ENCODE measurements at regions not wholly inside any gene's neighbourhood (a gene's known extent, or its start where the extent isn't known, plus 50 kb on each side); places are given as distances from the start of the nearest gene placed in this dataset.

- H3K9ac ChIP-seq (ENCODE audit: low read depth in 1 of 2, low read length in 2 of 2) = no peak overlapping the region
- no peak overlapping the region for H3K27ac ChIP-seq (ENCODE audit: low read depth in 1 of 2, low read length in 2 of 2)
- peaks cover 0 to 5% (median 2%) of the 10 kb centered on the region in 4 donors for H3K4me1 ChIP-seq (ENCODE audit: control insufficient read depth in 4 of 4, insufficient read depth in 4 of 4, low read length in 3 of 4)
- no peaks in the 10 kb centered on the region for H3K36me3 ChIP-seq (ENCODE audit: control insufficient read depth in 4 of 4, insufficient read depth in 3 of 4, low read depth in 1 of 4, low read length in 3 of 4)
- H3K9me3 ChIP-seq (ENCODE audit: control insufficient read depth in 4 of 4, low read length in 3 of 4) = no peaks in the 10 kb centered on the region
- H3K27me3 ChIP-seq (ENCODE audit: control insufficient read depth in 4 of 4, insufficient read depth in 4 of 4, low read length in 3 of 4) = no peaks in the 10 kb centered on the region
- H3K4me3 ChIP-seq (ENCODE audit: low read depth in 1 of 3, low read length in 3 of 3) = no peak overlapping the region
- 88% methylated on average over 10 of the region's 10 CpGs for WGBS
- DNase-seq (ENCODE audit: low spot score) = no peak
- TF ChIP-seq CTCF (IDR thresholded peaks at IDR 0.05; ENCODE audit: low read depth, low read length, missing input control) (no peak), MAX (IDR thresholded peaks at IDR 0.05) (no peak), RAD21 (IDR thresholded peaks at IDR 0.05) (no peak), FOXA2 (IDR thresholded peaks at IDR 0.05) (no peak), HNF4A (conservative IDR thresholded peaks at IDR 0.05) (no peak), ZBTB33 (IDR thresholded peaks at IDR 0.05) (no peak), EGR1 (IDR thresholded peaks at IDR 0.05; ENCODE audit: low read depth in 2 of 2) (no peak), HNF4G (IDR thresholded peaks at IDR 0.05) (no peak), NR2F2 (IDR thresholded peaks at IDR 0.05) (no peak), YY1 (IDR thresholded peaks at IDR 0.05) (no peak), TAF1 (conservative IDR thresholded peaks at IDR 0.05) (no peak), RXRA (IDR thresholded peaks at IDR 0.05) (no peak), GABPA (IDR thresholded peaks at IDR 0.05 in 1 of 2, conservative IDR thresholded peaks at IDR 0.05 in 1 of 2) (no peak), JUND (IDR thresholded peaks at IDR 0.05) (no peak), REST (IDR thresholded peaks at IDR 0.05) (no peak)
These were observed 1059.3 kb downstream of the SLITRK1 start for GRCh38 chr13:82822935-82823334.

GRCh38 chr13:82817133-82817532, 1065.1 kb downstream of the SLITRK1 start:
- Histone ChIP-seq H3K4me3 (ENCODE audit: low read depth in 1 of 3, low read length in 3 of 3) (no peak overlapping the region), H3K36me3 (ENCODE audit: control insufficient read depth in 4 of 4, insufficient read depth in 3 of 4, low read depth in 1 of 4, low read length in 3 of 4) (no peaks in the 10 kb centered on the region), H3K9me3 (ENCODE audit: control insufficient read depth in 4 of 4, low read length in 3 of 4) (no peaks in the 10 kb centered on the region), H3K27ac (ENCODE audit: low read depth in 1 of 2, low read length in 2 of 2) (no peak overlapping the region), H3K4me1 (ENCODE audit: control insufficient read depth in 4 of 4, insufficient read depth in 4 of 4, low read length in 3 of 4) (no peaks in the 10 kb centered on the region), H3K27me3 (ENCODE audit: control insufficient read depth in 4 of 4, insufficient read depth in 4 of 4, low read length in 3 of 4) (no peaks in the 10 kb centered on the region), H3K9ac (ENCODE audit: low read depth in 1 of 2, low read length in 2 of 2) (no peak overlapping the region)
- WGBS = 72% methylated on average over 3 of the region's 3 CpGs
- no peak for DNase-seq (ENCODE audit: low spot score)
- TF ChIP-seq SP1 (IDR thresholded peaks at IDR 0.05) = no peak
- TF ChIP-seq TAF1 (conservative IDR thresholded peaks at IDR 0.05) = no peak
- TF ChIP-seq NR2F2 (IDR thresholded peaks at IDR 0.05) = no peak
- TF ChIP-seq CTCF (IDR thresholded peaks at IDR 0.05; ENCODE audit: low read depth, low read length, missing input control) = no peak
- no peak for TF ChIP-seq RXRA (IDR thresholded peaks at IDR 0.05)
- no peak for TF ChIP-seq REST (IDR thresholded peaks at IDR 0.05)
- no peak for TF ChIP-seq EGR1 (IDR thresholded peaks at IDR 0.05; ENCODE audit: low read depth in 2 of 2)
- no peak for TF ChIP-seq YY1 (IDR thresholded peaks at IDR 0.05)
- no peak for TF ChIP-seq ATF3 (IDR thresholded peaks at IDR 0.05)
- no peak for TF ChIP-seq RAD21 (IDR thresholded peaks at IDR 0.05)
